IPS-NIHi11 (cell line): ENCODE measurements at regions not wholly inside any gene's neighbourhood (a gene's known extent, or its start where the extent isn't known, plus 50 kb on each side); places are given as distances from the start of the nearest gene placed in this dataset.

Experiments
- DNase-seq: peaks from one replicate; pipeline ENCODE4 v3.0.0; 2012; ENCODE audit warnings: mixed read lengths, low spot score

DNA sequence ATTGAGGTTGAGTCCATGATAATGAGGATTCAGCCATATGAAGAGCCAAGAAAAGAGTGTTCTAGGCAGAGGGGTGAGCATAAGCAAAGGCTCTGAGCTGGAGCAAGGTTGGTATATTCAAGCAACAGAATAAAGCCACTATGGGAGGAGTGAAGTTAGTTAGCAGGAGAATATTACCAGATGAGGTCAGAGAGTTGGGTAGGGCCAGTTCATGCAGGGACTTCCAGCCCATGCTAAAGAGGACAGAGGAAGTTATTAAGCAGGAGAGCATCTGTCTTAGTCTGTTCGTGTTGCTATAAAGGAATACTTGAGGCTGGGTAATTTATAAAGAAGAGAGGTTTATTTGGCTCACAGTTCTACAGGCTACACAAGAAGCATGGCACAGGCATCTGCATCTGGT is 57.1 kb upstream of the ATG10 start:
- DNase-seq = no peak

DNA sequence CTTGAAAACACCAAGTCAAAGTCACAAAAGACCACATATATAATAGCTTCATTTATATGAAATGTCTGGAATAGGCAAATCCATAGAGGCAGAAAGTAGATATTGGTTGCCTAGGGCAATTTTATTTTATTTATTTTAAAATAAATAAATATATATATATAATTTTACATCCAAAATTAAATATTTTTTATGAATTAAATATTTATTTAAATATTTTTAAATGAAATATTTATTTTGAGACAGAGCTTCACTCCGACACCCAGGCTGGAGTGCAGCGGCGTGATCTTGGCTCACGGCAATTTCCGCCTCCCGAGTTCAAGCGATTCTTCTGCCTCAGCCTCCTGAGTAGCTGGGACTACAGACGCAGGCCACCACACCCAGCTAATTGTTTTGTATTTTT is 58.9 kb upstream of the ATG10 start:
- DNase-seq = no peak

DNA sequence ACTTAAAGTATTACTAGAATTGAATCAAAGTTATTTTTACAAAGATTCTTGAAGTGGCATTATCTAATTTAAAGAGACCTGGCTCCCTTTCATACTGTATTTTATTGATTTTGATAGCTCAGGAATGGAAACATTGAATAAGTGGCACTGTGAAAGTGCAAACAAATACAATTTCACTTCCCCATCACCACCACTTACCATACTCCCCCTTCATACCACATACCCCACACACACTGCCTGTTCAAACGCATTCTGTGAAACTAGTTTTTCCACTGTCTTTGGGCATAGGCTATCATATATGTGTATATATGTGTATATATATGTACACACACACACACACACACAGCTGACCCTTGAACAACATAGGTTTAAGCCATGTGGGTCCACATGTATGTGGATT is 62.1 kb upstream of the ATG10 start:
- no peak for DNase-seq

DNA sequence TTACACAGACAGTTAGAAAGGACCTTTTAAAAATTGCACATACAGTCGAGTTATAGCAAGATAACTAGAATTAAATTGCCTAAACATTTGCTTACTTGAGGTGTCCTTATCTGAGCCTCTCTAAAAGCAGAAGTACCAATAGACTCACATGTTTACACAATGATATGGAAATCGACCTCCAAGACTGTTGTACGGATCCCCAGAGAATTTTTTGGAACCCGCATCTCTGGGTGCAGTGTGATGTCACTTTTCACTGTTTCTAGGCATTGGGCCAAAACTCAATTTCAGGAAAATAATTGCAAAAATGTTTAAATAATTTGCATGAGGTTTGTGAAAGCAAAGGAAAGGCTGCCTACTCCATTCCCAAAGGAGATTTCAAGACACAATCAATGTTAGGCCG is 63.1 kb upstream of the ATG10 start:
- DNase-seq = no peak

DNA sequence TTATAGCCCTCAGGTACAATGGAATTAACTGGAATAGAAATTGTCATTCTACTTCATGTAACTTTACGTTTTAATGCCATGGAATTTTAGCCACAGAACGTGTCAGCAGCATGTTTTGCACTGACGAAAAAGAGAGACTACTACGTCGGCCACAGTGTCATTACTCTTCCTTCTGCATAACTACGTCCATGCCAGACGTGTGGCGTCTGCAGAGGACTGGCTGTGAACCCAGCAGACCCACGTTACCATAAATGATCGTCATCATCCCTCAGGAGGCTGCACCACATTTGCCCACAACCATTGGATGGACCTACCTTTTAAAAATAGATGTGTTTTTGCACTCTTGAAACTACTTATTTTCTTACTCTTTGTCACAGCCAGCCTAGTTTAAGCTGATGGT is 63.8 kb upstream of the ATG10 start:
- no peak for DNase-seq

DNA sequence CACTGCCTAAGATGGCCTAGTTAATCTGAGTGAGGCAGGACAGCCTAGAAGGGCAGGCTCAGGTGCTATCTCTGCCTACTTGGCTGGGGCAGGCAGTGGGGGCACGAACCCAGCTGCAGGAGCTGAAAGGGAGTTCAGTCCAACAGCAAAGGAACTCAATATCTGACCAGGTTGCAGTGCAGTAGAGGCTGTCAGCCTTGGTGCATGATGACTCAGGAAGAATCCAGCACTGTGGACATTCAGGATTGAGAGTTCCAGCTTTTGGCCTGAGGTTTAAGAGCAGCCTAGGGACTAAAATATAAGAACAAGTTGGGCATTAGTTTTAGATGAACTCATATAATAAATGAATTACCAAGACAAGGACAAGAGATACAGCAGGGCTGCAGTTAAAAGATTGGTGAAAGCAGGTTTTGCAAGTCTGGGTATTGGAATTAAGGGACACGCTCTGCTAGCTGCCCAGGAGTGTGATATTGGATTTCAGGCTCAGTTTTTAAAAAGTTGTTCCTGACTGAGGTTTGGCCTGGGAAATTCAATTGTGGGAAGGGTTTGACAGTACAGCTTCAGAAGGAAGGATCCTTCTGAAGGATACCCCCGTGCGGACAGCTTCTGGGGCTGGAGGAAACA is 64.7 kb upstream of the ATG10 start:
- DNase-seq = no peak

DNA sequence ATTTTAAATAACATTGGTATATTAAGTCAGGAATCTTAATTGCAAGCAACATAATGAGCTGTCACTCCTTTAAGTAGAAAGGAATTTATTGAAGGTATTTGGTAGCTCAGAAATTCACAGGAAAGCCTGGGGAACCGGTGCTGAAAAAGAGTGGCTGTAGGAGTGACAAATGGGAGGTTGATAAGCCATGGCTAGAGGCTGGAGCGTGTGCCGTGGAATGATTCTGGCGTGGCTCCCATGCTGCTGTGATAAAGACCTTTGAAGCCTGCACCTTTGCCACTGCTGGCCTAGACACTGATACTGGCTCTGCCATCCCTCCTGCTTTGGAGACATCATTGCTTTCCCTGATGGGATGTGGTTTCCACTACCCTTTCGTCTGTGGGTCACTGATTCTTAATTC is 65.7 kb upstream of the ATG10 start:
- DNase-seq = no peak

DNA sequence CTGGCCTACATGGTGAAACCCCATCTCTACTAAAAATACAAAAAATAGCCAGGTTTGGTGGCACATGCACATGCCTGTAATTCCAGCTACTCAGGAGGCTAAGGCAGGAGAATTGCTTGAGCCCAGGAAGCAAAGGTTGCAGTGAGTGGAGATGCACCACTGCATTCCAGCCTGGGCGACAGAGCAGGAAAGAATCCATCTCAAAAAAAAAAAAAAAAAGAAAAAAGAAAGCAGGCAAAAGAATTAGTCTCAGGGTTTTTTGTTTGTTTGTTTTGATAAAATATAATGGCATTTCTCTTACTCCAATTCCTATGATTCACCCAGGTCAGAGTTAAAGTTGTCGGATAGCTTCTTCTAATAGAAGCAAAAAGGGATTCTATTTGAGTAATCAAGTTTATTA is 67.0 kb upstream of the ATG10 start:
- no peak for DNase-seq

DNA sequence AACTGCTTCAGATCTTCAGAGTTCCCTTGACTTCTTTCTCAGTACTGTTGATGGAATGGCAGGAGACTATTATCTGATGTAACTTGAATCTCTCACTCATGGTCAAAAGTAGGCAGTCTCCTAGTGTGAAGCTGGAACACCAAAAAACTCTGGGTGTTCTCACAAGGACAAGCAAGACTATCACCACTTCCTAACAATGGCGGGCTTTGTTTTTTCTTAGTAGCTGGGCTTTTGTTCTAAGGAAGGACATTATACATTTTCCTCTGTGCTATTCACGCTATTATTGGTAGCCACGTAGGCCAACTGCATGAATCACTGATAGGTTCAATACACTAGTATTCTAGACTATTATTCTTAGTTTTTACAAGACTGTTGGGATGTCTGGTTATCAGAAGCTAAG is 67.7 kb upstream of the ATG10 start:
- DNase-seq = no peak

DNA sequence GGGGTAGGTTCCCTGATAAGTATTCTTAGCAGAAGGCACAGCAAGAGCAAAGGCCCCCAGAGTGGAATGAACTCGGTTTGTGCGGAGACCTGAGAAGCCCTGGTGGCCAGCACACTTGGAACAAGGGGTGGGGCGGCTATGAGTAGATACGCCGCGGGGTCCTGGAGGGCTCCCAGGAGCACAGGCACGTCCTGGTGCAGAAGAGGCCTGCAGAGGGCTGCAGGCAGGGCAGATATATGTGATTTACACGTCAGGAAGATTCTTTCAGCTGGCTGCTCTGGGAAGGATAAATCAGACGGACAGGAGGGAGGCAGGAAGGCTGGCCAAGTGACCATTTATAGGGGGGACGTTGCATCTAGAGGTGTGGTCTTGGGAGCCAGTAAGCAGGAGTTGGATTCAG is 70.2 kb upstream of the ATG10 start:
- DNase-seq = no peak

DNA sequence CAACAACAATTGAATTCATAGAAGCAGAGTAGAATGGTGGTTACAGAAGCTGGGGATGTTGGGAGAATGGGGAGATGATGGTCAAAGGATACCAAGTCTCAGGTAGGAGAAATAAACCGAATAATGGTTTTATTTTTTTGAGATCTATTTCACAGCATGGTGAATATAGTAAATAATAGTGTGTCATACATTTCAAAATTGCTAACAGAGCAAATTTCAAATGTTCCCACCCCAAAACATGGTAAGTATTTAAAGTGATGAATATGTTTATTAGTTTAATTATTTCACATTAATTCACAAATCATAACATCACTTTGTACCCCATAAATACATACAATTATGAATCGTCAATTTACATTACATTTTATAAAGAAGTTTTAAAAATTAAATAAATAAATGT is 72.7 kb upstream of the ATG10 start:
- no peak for DNase-seq

DNA sequence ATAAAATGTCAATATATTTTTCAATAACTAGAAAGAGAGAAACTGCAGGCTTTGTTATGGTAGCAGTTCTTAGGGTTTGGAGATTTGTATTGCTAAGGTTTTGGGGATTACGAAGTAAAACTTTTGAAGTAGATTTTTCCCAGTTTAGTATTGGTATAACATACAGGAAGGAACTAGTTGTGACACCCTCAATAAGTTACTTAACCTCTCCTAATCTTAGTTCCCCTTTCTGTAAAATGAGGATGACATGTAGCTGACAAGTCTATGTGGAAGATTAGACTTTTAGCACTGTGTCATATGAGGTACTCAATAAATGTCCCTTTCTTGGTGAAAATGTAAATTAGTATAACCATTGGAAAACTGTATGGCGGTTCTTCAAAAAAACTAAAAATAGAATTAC is 73.4 kb upstream of the ATG10 start:
- no peak for DNase-seq

DNA sequence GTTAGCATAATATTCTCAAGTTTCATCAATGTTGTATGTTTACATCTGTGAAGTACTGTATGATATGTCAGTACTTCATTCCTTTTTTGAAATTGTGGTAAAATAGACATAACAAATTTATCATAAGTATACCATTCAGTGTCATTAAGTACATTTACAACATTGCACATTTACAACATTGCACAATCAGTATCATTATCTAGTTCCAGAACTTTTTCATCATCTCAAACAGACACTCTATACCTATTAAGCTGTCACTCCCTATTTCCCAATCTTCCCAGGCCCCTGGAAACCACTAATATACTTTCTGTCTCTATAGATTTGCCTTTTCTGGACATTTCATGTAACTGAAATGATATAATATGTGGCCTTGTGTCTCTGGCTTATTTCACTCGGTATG is 75.1 kb upstream of the ATG10 start:
- DNase-seq = no peak

DNA sequence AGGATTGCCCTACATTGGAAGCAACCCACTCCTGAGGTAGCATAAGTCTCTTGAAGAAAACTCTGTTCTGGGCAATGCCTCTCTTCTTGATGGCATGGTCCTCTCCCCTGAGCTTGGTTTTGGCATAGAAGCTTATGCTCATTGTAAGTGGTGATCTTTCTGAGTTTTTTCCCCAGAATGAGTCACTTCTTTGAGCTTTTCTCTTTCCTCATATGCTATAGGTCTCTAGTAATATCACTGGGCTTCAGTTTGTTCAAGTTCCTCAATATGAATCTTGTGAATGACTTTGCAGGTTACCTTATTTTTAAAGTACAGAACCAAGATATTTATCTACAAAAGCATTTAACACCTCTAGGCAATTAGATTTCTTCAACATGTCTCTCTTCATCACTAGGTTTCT is 76.5 kb upstream of the ATG10 start:
- no peak for DNase-seq

DNA sequence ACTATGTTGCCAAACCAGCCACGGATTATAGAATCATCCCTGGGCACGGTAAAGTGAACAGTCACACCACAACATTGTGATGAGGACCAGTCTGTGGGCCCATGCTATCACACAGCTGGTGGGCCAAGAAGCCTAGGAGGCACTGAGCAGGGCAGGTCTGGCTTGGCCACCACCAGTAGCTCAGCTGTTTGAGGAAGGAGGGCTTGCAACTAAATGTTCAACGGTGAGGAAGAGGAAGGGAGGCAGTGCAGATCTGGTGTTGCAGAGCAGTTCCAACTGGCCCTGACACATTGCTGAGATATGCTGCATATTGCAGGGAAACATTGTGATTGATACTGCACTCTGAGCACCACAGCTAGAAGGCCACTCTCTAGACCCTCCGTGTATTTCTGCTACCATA is 77.9 kb upstream of the ATG10 start:
- DNase-seq = no peak

DNA sequence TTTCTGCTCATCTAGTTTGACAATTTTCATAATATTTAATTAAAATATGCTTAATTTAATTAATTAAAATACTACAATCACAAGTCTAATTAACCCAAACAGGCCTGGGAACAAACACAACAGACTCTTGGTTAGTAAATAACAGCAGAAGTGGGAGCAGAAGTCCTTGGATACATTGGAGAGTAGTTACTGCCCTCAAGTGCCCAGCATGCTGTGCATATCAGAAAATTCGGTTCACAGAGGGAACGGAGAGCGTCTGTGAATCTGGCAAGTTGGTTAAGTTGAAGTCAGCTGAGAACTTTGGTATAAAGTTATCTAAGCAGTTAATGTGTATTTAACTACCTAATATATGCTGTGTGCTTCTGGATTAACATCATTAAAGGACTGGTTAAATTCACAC is 87.0 kb upstream of the ATG10 start:
- no peak for DNase-seq

DNA sequence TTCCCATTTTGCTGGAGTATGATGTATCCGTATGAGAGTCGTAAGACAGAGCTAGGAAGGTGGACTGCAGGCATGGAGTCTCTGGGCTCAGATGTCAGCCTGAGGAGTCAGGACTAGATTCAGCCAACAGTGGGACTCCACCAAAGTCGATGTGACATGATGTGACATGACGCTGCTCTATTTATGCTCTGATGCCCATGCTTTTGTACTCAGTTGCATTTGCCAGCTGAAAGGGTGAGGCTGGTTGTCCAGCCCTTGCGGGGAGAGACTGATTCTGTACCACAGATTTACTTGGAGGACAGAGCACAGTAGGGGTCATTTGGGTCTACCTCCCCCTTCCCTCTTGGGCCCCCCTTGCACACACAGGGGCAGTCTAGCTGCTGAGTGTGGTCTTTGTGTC is 88.5 kb upstream of the ATG10 start:
- DNase-seq = no peak

DNA sequence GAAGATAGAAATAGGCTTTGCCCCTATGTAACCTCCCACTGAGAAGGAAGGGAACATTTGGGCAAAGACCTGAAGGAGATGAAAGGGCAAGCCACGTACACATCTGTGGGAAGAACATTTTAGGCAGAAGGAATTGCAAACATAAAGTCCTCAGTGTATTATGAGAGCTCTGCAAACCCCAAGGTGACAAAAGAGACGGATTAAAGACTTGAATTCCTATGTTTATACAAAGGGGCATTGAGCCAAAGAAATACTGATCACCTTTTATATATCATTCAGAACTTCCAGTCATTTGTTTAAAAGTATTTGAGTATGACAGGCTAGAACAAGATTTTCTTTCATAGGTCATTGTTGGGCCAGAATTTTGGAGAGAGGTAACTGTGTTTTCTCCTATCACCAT is 90.2 kb upstream of the ATG10 start:
- DNase-seq = no peak

DNA sequence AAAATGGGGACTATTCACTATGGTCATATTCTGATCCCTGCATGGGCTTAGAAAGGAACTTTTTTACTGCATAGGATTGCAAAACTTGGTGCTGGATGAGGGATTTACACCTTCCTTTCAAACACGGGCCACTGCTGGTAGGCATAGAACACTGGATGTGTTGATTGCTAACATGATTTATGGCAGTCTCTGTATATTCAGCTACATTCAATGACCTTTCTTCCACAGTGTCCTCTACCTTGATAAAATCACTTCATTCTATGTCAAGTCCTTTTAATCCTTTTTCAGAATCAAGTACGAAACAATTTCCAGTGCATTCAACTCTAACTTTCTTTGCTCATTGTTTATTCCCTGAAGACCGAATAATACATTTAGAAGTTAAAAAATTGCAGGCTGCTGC is 91.9 kb upstream of the ATG10 start:
- no peak for DNase-seq

DNA sequence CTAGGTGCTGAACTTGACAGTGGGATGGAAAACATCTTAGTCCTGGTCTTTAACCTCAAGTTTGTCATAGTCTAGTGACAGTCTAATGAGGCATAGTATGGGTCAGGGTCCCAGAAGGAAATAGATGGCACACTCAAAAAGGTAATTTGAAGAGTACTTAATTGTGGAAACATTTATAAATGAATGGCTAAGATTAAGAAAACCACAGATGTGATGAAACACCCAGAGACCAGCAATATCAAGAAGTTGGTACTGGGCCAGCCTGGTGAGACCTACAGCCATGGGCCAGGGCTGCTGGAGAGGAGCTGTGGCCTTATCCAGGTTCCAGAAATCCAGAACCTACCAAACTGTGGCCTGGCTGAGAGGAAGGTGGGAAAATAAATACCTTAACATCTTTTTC is 93.5 kb upstream of the ATG10 start:
- DNase-seq = no peak

DNA sequence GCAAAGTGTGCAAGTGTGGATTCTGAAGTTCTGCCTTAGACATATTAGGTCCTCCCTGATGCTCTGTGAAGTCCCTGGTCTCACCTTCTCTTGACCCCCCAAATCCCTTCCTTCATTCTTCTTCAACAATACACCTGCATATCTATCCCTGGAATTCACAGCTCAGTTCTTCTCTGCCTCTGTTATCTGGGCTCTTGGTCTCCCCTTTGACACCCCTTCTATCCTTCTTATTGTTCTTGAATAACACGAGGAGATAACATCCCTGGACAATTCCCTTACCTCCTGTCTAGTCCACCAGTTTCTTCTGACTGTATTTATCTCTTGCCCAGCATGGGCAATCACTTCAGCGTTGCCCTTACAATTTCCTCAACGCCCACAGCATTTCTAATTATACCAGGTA is 104.8 kb upstream of the ATG10 start:
- DNase-seq = no peak

DNA sequence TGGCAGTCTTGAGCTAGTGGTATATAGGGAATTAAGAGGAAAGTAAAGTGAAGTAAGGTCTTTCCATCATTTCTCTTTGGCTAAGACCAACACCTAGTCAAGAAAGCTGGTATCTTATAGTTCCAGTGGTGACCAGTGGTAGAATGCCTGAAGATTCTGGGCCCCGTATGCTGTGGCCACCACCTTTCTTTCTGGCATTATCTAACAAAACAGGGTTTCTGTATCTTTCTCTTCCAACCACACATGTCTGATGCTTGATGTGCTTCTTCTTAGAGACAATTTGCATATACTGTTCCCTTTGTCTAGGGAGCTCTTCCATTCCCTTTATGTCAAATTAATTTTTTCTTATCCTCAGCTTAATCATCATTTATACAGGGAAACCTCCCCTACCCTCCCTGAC is 109.9 kb upstream of the SSBP2 start:
- no peak for DNase-seq

DNA sequence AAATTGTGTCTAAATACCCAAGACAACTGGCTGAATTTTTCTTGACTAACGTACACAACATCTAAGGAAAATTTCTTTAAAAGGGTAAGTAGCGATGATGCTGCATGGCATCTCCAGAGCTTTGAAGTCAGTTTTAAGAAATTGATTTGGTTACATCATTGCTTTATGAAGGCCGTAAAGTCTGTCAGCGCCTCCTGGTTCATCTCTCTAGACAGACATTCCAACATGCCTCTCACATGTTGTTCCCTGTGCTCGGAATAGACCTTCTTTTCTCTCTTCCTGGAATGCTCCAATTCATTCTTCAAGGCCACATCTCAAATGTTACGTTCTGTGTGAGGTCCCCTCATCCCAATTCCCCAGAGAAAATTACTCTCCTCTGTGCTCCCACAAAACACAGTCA is 108.7 kb upstream of the SSBP2 start:
- no peak for DNase-seq

DNA sequence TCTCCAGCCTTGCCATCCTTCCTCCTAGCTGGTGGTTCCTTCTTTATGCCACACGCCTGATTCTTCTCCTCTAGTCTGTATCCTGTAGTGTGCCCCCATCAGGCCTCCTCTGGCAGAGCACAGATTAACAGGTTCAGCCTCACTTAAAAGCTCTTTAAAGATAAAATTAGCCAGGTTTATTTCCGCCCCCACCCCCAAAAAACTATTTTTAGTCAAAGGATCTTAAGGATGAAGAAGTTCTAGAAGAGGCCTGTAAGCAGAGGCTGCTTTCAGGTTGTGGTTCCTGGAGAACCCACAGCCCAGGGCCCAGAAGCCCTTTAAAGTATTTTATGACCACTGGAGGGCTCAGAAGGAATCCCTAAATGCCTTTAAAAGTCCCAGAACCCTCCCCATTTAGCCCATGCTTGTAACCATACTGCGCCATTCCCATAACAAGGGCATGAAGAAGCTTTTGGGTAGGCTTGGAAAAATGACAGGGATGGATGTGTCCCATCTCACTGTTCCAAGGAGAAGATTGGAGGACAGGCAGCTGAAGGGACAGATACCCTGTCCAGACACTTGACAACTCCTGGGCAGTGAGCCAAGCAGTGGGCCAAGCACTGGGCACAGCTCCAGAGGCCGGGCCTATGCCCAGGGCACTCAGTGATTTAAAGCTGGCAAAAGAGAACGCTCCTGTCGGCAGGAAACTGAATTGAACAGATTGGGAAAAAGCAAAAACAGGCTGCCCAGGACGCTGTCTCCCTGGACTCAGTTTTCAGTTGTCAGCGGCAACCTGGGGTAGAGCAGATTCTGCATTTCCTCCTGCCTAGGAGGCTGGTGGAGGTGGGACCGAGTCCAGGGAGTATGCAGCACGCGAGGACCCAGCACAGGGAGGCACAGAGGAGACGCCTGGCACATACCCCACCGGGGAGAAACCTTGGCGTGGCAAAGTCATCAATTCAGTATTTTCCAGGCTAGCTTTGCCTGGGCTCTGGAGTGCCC is 106.3 kb upstream of the SSBP2 start:
- DNase-seq = peak; percentile 46
